Neuronal stem cell (in vitro differentiated cells): ENCODE measurements at regions not wholly inside any gene's neighbourhood (a gene's known extent, or its start where the extent isn't known, plus 50 kb on each side); places are given as distances from the start of the nearest gene placed in this dataset.

Experiments used
- DNase-seq: peaks from one replicate; pipeline ENCODE4 v3.0.0-alpha.2; 2013; ENCODE audit warnings: low spot score
- H2AFZ ChIP-seq: one replicate; pipeline ENCODE4 v1.6.1; 2013; ENCODE audit warnings: mild to moderate bottlenecking, low read length, inconsistent platforms
- H2AK5ac ChIP-seq: 2 replicates; pipeline ENCODE4 v1.6.1; 2013; ENCODE audit warnings: low read depth, mild to moderate bottlenecking, inconsistent platforms, low read length, moderate library complexity, mixed read lengths
- H2BK120ac ChIP-seq: 2 replicates; pipeline ENCODE4 v1.6.1; 2013; ENCODE audit warnings: low read depth, mild to moderate bottlenecking, inconsistent platforms, low read length, moderate library complexity, mixed read lengths
- H2BK12ac ChIP-seq: one replicate; pipeline ENCODE4 v1.6.1; 2013; ENCODE audit warnings: low read length, inconsistent platforms
- H2BK15ac ChIP-seq: 2 replicates; pipeline ENCODE4 v1.6.1; 2013; ENCODE audit warnings: mild to moderate bottlenecking, low read length, inconsistent platforms, mixed read lengths
- H2BK5ac ChIP-seq: one replicate; pipeline ENCODE4 v1.6.1; 2013; ENCODE audit warnings: inconsistent platforms, mild to moderate bottlenecking, low read length, moderate library complexity
- H3K14ac ChIP-seq: one replicate; pipeline ENCODE4 v1.6.1; 2013; ENCODE audit warnings: low read length, inconsistent platforms
- H3K18ac ChIP-seq: 2 replicates; pipeline ENCODE4 v1.6.1; 2013; ENCODE audit warnings: low read length, inconsistent platforms
- H3K23ac ChIP-seq: 2 replicates; pipeline ENCODE4 v1.6.1; 2013; ENCODE audit warnings: low read depth, mild to moderate bottlenecking, mixed read lengths, low read length, inconsistent platforms; ENCODE audit not compliant: poor library complexity
- H3K27ac ChIP-seq: replicated peaks from 3 replicates; pipeline ENCODE4 v1.5.1; 2013; ENCODE audit warnings: low read length, inconsistent platforms
- H3K27me3 ChIP-seq, 3 experiments: 2 replicates each; pipeline ENCODE4 v1.6.1; 2013; ENCODE audit warnings: low read length in 3 of 3, mild to moderate bottlenecking in 2 of 3, inconsistent platforms in 1 of 3, low read depth in 1 of 3, mixed read lengths in 1 of 3, moderate library complexity in 1 of 3; ENCODE audit not compliant: control insufficient read depth in 3 of 3, insufficient read depth in 3 of 3
- H3K36me3 ChIP-seq, 2 donors: replicated peaks in 1 of 2; 2 replicates each; pipeline ENCODE4 v1.6.1; 2013; ENCODE audit warnings: low read length in 2 of 2; ENCODE audit not compliant: control insufficient read depth in 2 of 2, insufficient read depth in 2 of 2
- H3K4ac ChIP-seq: 2 replicates; pipeline ENCODE4 v1.6.1; 2013; ENCODE audit warnings: inconsistent platforms, mild to moderate bottlenecking, low read length, moderate library complexity
- H3K4me1 ChIP-seq, 2 donors: 1 replicate in 1 of 2; 2 replicates in 1 of 2; pipeline ENCODE4 v1.6.1; 2013; ENCODE audit warnings: low read length in 2 of 2, low read depth in 1 of 2; ENCODE audit not compliant: control insufficient read depth in 2 of 2, insufficient read depth in 1 of 2
- H3K4me2 ChIP-seq: one replicate; pipeline ENCODE4 v1.6.1; 2013; ENCODE audit warnings: mild to moderate bottlenecking, low read length, inconsistent platforms; ENCODE audit not compliant: insufficient read depth, poor library complexity, severe bottlenecking
- H3K4me3 ChIP-seq, 2 donors: 2 replicates each; pipeline ENCODE4 v1.5.1; 2013; ENCODE audit warnings: low read length in 2 of 2, mild to moderate bottlenecking in 2 of 2, inconsistent platforms in 1 of 2, moderate library complexity in 1 of 2
- H3K79me1 ChIP-seq: one replicate; pipeline ENCODE4 v1.6.1; 2013; ENCODE audit warnings: low read depth, mild to moderate bottlenecking, inconsistent platforms, low read length, moderate library complexity
- H3K9ac ChIP-seq: one replicate; pipeline ENCODE4 v1.6.1; 2013; ENCODE audit warnings: mild to moderate bottlenecking, low read depth, low read length, inconsistent platforms; ENCODE audit not compliant: poor library complexity
- H3K9me3 ChIP-seq, 2 donors: replicated peaks in 1 of 2; 2 replicates each; pipeline versions ENCODE3 to v1.6.1; 2013; ENCODE audit warnings: low read length in 2 of 2, mild to moderate bottlenecking in 2 of 2, inconsistent platforms in 1 of 2, low read depth in 1 of 2, mixed read lengths in 1 of 2, moderate library complexity in 1 of 2; ENCODE audit not compliant: control insufficient read depth in 2 of 2, insufficient read depth in 1 of 2
- H4K8ac ChIP-seq: one replicate; pipeline ENCODE4 v1.6.1; 2013; ENCODE audit warnings: low read depth, mild to moderate bottlenecking, inconsistent platforms, low read length, moderate library complexity
- H4K91ac ChIP-seq: one replicate; pipeline ENCODE4 v1.6.1; 2013; ENCODE audit warnings: low read length, low read depth, mild to moderate bottlenecking, inconsistent platforms; ENCODE audit not compliant: poor library complexity
- WGBS, 2 donors: extraction: QIAGEN DNeasy Blood & Tissue Kit; methylation state at CpG; one replicate each; pipeline ENCODE4 v1.1.7; 2013; ENCODE audit warnings: missing lambda C conversion rate in 2 of 2, mixed read lengths in 1 of 2; ENCODE audit not compliant: insufficient read length in 2 of 2, insufficient replicate concordance in 1 of 2; ENCODE audit errors: extremely low coverage in 2 of 2; 5-methylcytosine and 5-hydroxymethylcytosine counted together

GRCh38 chrX:13479452-13479813, 90.0 kb upstream of the EGFL6 start:
- no CpG with 5 or more reads among the region's 2 CpGs for WGBS, 2 donors
- Histone ChIP-seq H4K91ac (no peak overlapping the region), H3K18ac (no peak overlapping the region), H3K27ac (no peak overlapping the region), H3K4me3 (no peak overlapping the region), H2BK12ac (no peak overlapping the region), H3K27me3 (no peaks in the 10 kb centered on the region), H3K4me2 (no peak overlapping the region), H3K9me3 (no peaks in the 10 kb centered on the region), H3K23ac (no peak overlapping the region), H2AFZ (no peak overlapping the region), H3K79me1 (no peaks in the 10 kb centered on the region), H2AK5ac (no peak overlapping the region), H2BK120ac (no peak overlapping the region), H2BK5ac (no peak overlapping the region), H2BK15ac (no peak overlapping the region), H3K36me3 (no peaks in the 10 kb centered on the region), H3K14ac (no peak overlapping the region), H4K8ac (no peak overlapping the region), H3K4me1 (no peaks in the 10 kb centered on the region), H3K9ac (no peak overlapping the region), H3K4ac (no peak overlapping the region)
- no peak for DNase-seq

DNA sequence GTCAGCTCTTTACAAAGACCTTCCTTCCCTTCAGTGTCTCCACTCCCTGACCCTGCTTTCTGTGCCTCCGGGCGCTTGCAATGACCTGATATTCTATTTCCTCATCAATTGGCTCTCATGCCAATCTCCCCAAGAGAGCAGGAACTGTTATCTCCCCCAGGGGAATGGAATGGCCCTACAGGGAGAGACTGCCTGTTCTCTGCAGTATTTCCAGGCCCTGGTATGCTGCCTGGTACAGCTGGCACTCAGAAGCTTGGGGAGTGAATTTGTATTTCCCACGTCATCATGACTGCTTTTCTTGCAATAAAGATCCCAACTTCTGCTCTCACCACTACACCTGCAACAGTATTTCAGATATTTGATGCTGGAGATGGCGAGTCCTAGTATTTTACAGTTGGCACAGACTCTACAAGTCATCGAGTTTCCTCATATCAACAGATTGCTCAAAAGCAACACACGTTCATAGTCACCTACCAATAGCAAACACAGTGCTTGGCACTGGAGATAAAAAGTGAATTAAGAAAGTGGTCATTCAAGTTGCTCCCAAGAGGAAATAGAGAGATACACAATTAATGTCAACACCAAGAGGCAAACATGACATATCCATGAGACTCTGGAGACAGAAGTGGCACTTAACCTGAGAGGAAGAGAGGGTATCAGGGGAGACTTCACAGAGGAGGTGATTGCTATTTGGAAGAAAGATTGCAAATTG, 90.5 kb upstream of the EGFL6 start:
- H3K27me3 ChIP-seq, result no peaks in the 10 kb centered on the region
- no peak overlapping the region for H3K4ac ChIP-seq
- no peak overlapping the region for H3K4me2 ChIP-seq
- no peak overlapping the region for H2BK12ac ChIP-seq
- H4K91ac ChIP-seq, result no peak overlapping the region
- H3K18ac ChIP-seq, result no peak overlapping the region
- no peak overlapping the region for H4K8ac ChIP-seq
- H2BK15ac ChIP-seq, result no peak overlapping the region
- DNase-seq, result no peak
- no peak overlapping the region for H2BK120ac ChIP-seq
- no peak overlapping the region for H2BK5ac ChIP-seq
- H3K9me3 ChIP-seq, result no peaks in the 10 kb centered on the region
- H3K36me3 ChIP-seq, result no peaks in the 10 kb centered on the region
- no peak overlapping the region for H2AK5ac ChIP-seq
- peaks cover 0 to 2% of the 10 kb centered on the region in 2 donors for H3K4me1 ChIP-seq
- H3K14ac ChIP-seq, result no peak overlapping the region
- H3K4me3 ChIP-seq, result no peak overlapping the region
- no peak overlapping the region for H3K23ac ChIP-seq
- H3K9ac ChIP-seq, result no peak overlapping the region
- no peak overlapping the region for H2AFZ ChIP-seq
- no peak overlapping the region for H3K27ac ChIP-seq
- no peaks in the 10 kb centered on the region for H3K79me1 ChIP-seq
- no CpG with 5 or more reads among the region's 6 CpGs for WGBS, 2 donors

DNA sequence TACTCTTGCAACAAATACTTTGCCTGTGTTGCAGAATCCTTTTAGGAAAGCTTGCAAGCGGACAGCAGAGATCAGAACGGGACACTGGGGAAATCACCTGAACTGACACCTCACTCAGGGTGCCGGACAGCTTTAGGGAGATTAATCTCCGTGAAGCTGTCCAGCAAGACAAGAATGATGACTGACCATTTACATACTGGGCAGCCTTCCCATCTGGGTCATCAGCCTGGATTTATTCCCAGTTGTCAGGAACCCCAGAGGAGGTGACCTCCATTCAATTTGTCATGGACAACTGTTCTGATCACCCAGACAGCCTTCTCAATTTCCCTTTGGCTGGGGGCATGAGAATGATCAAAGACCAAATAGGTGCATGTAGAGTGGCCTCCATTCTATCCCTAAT, 93.0 kb upstream of the EGFL6 start:
- Histone ChIP-seq H4K8ac (no peak overlapping the region), H2AFZ (no peak overlapping the region), H3K4me2 (no peak overlapping the region), H3K27me3 (no peaks in the 10 kb centered on the region), H3K23ac (no peak overlapping the region), H3K14ac (no peak overlapping the region), H3K27ac (no peak overlapping the region), H2BK15ac (no peak overlapping the region), H2BK120ac (no peak overlapping the region), H3K36me3 (no peaks in the 10 kb centered on the region), H4K91ac (no peak overlapping the region), H3K4me1 (peaks cover 4 to 12% of the 10 kb centered on the region in 2 donors), H3K9me3 (no peaks in the 10 kb centered on the region), H3K18ac (no peak overlapping the region), H2AK5ac (no peak overlapping the region), H3K79me1 (no peaks in the 10 kb centered on the region), H3K4ac (no peak overlapping the region), H3K9ac (no peak overlapping the region), H2BK12ac (no peak overlapping the region), H3K4me3 (no peak overlapping the region), H2BK5ac (no peak overlapping the region)
- no CpG with 5 or more reads among the region's 4 CpGs for WGBS, 2 donors
- DNase-seq, result no peak

DNA sequence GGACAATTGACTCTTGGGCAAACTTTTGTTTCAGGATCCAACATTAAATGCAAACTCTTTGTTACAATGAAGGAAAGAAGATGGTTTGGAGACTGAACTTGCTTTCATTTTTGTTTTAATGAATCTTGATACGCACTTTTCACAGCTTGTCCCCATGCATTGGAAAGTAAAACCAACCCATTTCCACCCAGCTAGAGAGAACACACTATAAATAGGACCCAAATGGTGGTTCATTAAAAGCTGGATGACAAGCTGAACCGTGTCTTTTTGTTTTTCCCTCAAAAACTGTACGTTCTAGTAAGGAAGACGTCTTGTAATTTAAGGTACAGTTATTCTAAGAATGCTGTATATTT, 95.3 kb upstream of the EGFL6 start:
- Histone ChIP-seq H3K4me2 (no peak overlapping the region), H4K8ac (no peak overlapping the region), H3K9me3 (no peaks in the 10 kb centered on the region), H2BK15ac (no peak overlapping the region), H3K4me1 (peaks cover 7 to 18% of the 10 kb centered on the region in 2 donors), H3K23ac (no peak overlapping the region), H3K79me1 (no peaks in the 10 kb centered on the region), H2BK5ac (no peak overlapping the region), H3K4ac (no peak overlapping the region), H3K4me3 (no peak overlapping the region), H2BK12ac (no peak overlapping the region), H2BK120ac (no peak overlapping the region), H2AFZ (peak overlapping the region; percentile 76), H4K91ac (no peak overlapping the region), H3K27ac (peak overlapping the region; percentile 34), H3K27me3 (no peaks in the 10 kb centered on the region), H2AK5ac (no peak overlapping the region), H3K36me3 (no peaks in the 10 kb centered on the region), H3K18ac (no peak overlapping the region), H3K14ac (no peak overlapping the region), H3K9ac (no peak overlapping the region)
- no CpG with 5 or more reads among the region's 4 CpGs for WGBS, 2 donors
- DNase-seq, result no peak
